K562 (cell line): ENCODE measurements at regions not wholly inside any gene's neighbourhood (a gene's known extent, or its start where the extent isn't known, plus 50 kb on each side); places are given as distances from the start of the nearest gene placed in this dataset.

Experiments
- ATAC-seq: fragments of 200-7000 bp; cut with Tn5 transposase; 3 replicates; pipeline ENCODE4 v1.9.1; 2020; ENCODE audit warnings: moderate library complexity
- BruUV-seq: library from RNA; stranded (reverse); fragments of 400-500 nt; replicated peaks from 2 replicates; lab custom pipeline; 2021; lab: Mats Ljungman, UMichigan
- CTCF ChIA-PET: fragments of 300-600 bp; formaldehyde crosslinking; extraction: SDS; loops from one replicate; lab custom pipeline; 2021; ENCODE audit warnings: low intra/inter-chr PET ratio; lab: Yijun Ruan, JAX
- POLR2A ChIA-PET: fragments of 300-600, 350-650 bp; sonication (Branson Sonifier 250); formaldehyde crosslinking; extraction: SDS; loops from one replicate; lab custom pipeline; 2021; ENCODE audit warnings: antibody characterized with exemption, inconsistent platforms; lab: Yijun Ruan, JAX
- DNase-seq, 4 experiments: peaks; one replicate each; pipeline versions ENCODE4 v3.0.0 to v3.0.0-alpha.2; 2011 to 2018; ENCODE audit warnings: low spot score in 3 of 4, mixed read lengths in 3 of 4; ENCODE audit errors: extremely low read depth in 1 of 4
- FAIRE-seq: peaks from 2 replicates; lab custom pipeline; 2011; peaks lifted over from hg19 to GRCh38; lab: Jason Lieb, UNC
- H2AFZ ChIP-seq: 2 replicates; pipeline ENCODE4 v1.6.0; 2011; ENCODE audit warnings: low read depth, low read length, control low read depth, inconsistent platforms
- H3K27ac ChIP-seq: fragments of 200-600 bp; 3 replicates; pipeline ENCODE4 v1.8.0; 2011; ENCODE audit warnings: low read depth, mild to moderate bottlenecking, control low read depth, inconsistent platforms, low read length, moderate library complexity, mixed read lengths; ENCODE audit errors: extremely low read depth
- H3K27me3 ChIP-seq, 2 experiments: fragments of 300-600 bp in 1 of 2; 2 replicates in 1 of 2; 3 replicates in 1 of 2; pipeline versions ENCODE4 v1.6.0 to v1.8.0; 2011; ENCODE audit warnings: inconsistent platforms in 2 of 2, low read length in 2 of 2, mild to moderate bottlenecking in 1 of 2, mixed read lengths in 1 of 2, moderate library complexity in 1 of 2; ENCODE audit not compliant: control insufficient read depth in 2 of 2, insufficient read depth in 2 of 2
- H3K36me3 ChIP-seq: fragments of 300-600 bp; 3 replicates; pipeline ENCODE4 v1.8.0; 2011; ENCODE audit warnings: mild to moderate bottlenecking, low read length, inconsistent platforms; ENCODE audit not compliant: control insufficient read depth, insufficient read depth
- H3K4me1 ChIP-seq, 2 experiments: fragments of 200-600 bp in 1 of 2; replicated peaks in 1 of 2; 2 replicates in 1 of 2; 3 replicates in 1 of 2; pipeline versions ENCODE4 v1.5.1 to v1.8.0; 2011; ENCODE audit warnings: inconsistent platforms in 2 of 2, low read length in 2 of 2, mild to moderate bottlenecking in 1 of 2, mixed read lengths in 1 of 2, moderate library complexity in 1 of 2; ENCODE audit not compliant: control insufficient read depth in 2 of 2, insufficient read depth in 2 of 2
- H3K4me2 ChIP-seq: 2 replicates; pipeline ENCODE4 v1.6.1; 2011; ENCODE audit warnings: low read length, control low read depth, inconsistent platforms, mixed read lengths; ENCODE audit not compliant: insufficient read depth
- H3K4me3 ChIP-seq: fragments of 200-600 bp; sonication (generic), shearing (Covaris generic); 2 replicates; pipeline ENCODE4 v1.5.1; 2016; ENCODE audit warnings: control low read depth, inconsistent platforms
- H3K79me2 ChIP-seq: fragments of 200-600 bp; 3 replicates; pipeline ENCODE4 v1.8.0; 2011; ENCODE audit warnings: low read length, inconsistent platforms; ENCODE audit not compliant: control insufficient read depth, insufficient read depth
- H3K9ac ChIP-seq, 2 experiments: 2 replicates each; pipeline versions ENCODE4 v1.6.0 to v1.6.1; 2011; ENCODE audit warnings: low read depth in 2 of 2, low read length in 2 of 2, control low read depth in 1 of 2, inconsistent platforms in 1 of 2, mild to moderate bottlenecking in 1 of 2, mixed read lengths in 1 of 2; ENCODE audit not compliant: insufficient read depth in 1 of 2
- H3K9me1 ChIP-seq: one replicate; pipeline ENCODE4 v1.6.0; 2011; ENCODE audit warnings: inconsistent platforms, mild to moderate bottlenecking, low read length, moderate library complexity; ENCODE audit not compliant: control insufficient read depth, insufficient read depth
- H3K9me3 ChIP-seq: replicated peaks from 2 replicates; pipeline ENCODE4 v1.5.1; 2011; ENCODE audit warnings: low read depth, low read length, inconsistent platforms; ENCODE audit not compliant: control insufficient read depth, insufficient read depth
- H4K20me1 ChIP-seq: replicated peaks from 2 replicates; pipeline ENCODE4 v1.6.1; 2011; ENCODE audit warnings: low read length, inconsistent platforms, mixed read lengths; ENCODE audit not compliant: control insufficient read depth, insufficient read depth
- MECOM ChIP-seq: fragments of 250-450 bp; sonication (Bioruptor Pico); IDR thresholded peaks from 2 replicates; pipeline ENCODE4 v1.8.0; 2022; ENCODE audit warnings: inconsistent platforms
- POLR3A ChIP-seq: IDR thresholded peaks from 2 replicates; pipeline ENCODE4 v1.6.1; 2011; ENCODE audit warnings: borderline replicate concordance, mild to moderate bottlenecking, moderate library complexity; ENCODE audit not compliant: insufficient read length, insufficient read depth; ENCODE audit errors: extremely low read depth
- STAG1 ChIP-seq: sonication (generic); formaldehyde crosslinking; IDR thresholded peaks from 2 replicates; pipeline ENCODE4 v1.5.0; 2020; ENCODE audit warnings: missing genetic modification reagents, borderline replicate concordance
- WHSC1 ChIP-seq: IDR thresholded peaks from one replicate; pipeline ENCODE4 v1.6.1; 2012; ENCODE audit warnings: low read length, control low read depth, inconsistent platforms
- ZFP36 ChIP-seq: fragments of 150-350 bp; IDR thresholded peaks from 2 replicates; pipeline ENCODE4 v1.6.1; 2018; ENCODE audit warnings: low read length, low read depth; ENCODE audit not compliant: partially characterized antibody
- ZNF707 ChIP-seq: fragments of 250-450 bp; sonication (Bioruptor Pico); conservative IDR thresholded peaks from 2 replicates; pipeline ENCODE4 v1.8.0; 2022; ENCODE audit warnings: inconsistent platforms, mild to moderate bottlenecking, moderate library complexity
- ZNF76 ChIP-seq: fragments of 250-450 bp; sonication (Bioruptor Pico); IDR thresholded peaks from 2 replicates; pipeline ENCODE4 v1.4.0; 2020; ENCODE audit warnings: mild to moderate bottlenecking, moderate library complexity, borderline replicate concordance
- WGBS: fragments of 100-300 bp; shearing (Covaris generic); methylation state at CpG from one replicate; pipeline ENCODE4 v1.1.6; 2016; ENCODE audit warnings: low coverage, mixed read lengths; ENCODE audit not compliant: insufficient coverage; ENCODE audit errors: missing lambda C conversion rate; 5-methylcytosine and 5-hydroxymethylcytosine counted together
- in situ Hi-C: fragments of 300-500 bp; cut with MboI; formaldehyde crosslinking; loops from 4 replicates; pipeline ENCODE4 v1.15.0; 2018; ENCODE audit warnings: inconsistent platforms, mixed read lengths
- intact Hi-C: fragments of 100-400 bp; cut with micrococcal nuclease; formaldehyde crosslinking; loops from 2 replicates; pipeline ENCODE4 v1.14.2; 2022
- TF ChIP-seq, protein P1 (sequence below), 2 experiments: fragments of 450-650 bp; IDR thresholded peaks; 2 replicates each; pipeline ENCODE4 v1.6.1; 2016
- TF ChIP-seq, protein P2 (sequence below): fragments of 450-650 bp; IDR thresholded peaks from 2 replicates; pipeline ENCODE4 v1.6.1; 2016; ENCODE audit warnings: low read depth, mild to moderate bottlenecking, moderate library complexity
- TF ChIP-seq, protein P3 (sequence below), 2 experiments: fragments of 450-650 bp in 1 of 2; sonication (generic) in 1 of 2; formaldehyde crosslinking in 1 of 2; IDR thresholded peaks in 1 of 2; conservative IDR thresholded peaks in 1 of 2; 2 replicates each; pipeline versions ENCODE4 v1.6.1 to v1.8.1; 2016 to 2023; ENCODE audit warnings: mild to moderate bottlenecking in 2 of 2, moderate library complexity in 2 of 2, inconsistent platforms in 1 of 2, missing genetic modification reagents in 1 of 2
- TF ChIP-seq, protein P4 (sequence below), 2 experiments: fragments of 200-800 bp in 1 of 2; sonication (Bioruptor generic) in 1 of 2; sonication (generic) in 1 of 2; formaldehyde crosslinking in 1 of 2; IDR thresholded peaks in 1 of 2; conservative IDR thresholded peaks in 1 of 2; 2 replicates each; pipeline versions ENCODE4 v1.5.0 to v1.6.1; 2016 to 2020; ENCODE audit warnings: missing compliant biosample characterization in 1 of 2, missing genetic modification characterization in 1 of 2, missing genetic modification reagents in 1 of 2
- TF ChIP-seq, protein P5 (sequence below): fragments of 450-650 bp; IDR thresholded peaks from one replicate; pipeline ENCODE4 v1.6.1; 2018; ENCODE audit warnings: mild to moderate bottlenecking, moderate library complexity; ENCODE audit not compliant: partially characterized antibody

DNA sequence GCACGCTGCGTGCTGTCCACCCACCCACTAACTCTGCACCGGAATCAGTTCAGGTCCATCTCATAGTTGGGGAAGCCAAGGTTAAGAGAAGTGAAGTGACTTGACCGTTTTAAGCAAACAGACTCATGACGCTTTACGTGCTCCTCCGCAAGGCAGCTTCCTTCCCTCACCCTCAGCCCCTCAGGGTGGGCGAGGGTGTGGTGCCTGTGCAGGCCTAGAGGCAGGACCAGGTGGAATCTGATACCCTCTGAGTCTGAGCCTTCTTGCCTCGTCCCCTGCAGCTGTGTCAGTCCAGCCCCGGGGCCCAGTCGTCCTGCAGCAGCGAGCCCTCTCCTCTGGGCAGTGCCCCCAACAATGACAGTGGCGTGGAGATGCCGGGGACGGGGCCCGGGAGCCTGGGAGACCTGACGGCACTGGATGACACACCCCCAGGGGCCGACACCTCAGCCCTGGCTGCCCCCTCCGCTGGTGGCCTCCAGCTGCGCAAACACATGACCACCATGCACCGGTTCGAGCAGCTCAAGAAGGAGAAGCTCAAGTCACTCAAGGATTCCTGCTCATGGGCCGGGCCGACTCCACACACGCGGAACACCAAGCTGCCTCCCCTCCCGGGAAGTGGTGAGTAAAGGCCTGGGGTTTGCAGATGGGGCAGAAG is 250.5 kb downstream of the GLI2 start:
- WGBS = 3% methylated on average over 19 of the region's 27 CpGs
- CTCF ChIA-PET = no interaction called here
- FAIRE-seq (no peak), ATAC-seq (no peak), DNase-seq (no peak)
- H3K27me3 ChIP-seq = peaks cover 6 to 73% of the 10 kb centered on the region in 2 experiments
- no peaks in the 10 kb centered on the region for H3K9me3 ChIP-seq
- no peaks in the 10 kb centered on the region for H3K79me2 ChIP-seq
- H3K27ac ChIP-seq = no peak overlapping the region
- H3K4me1 ChIP-seq = peaks cover 0 to 6% of the 10 kb centered on the region in 2 experiments; a peak in 2 of 5 replicates
- TF ChIP-seq ZNF76 (CRISPR knock-in tag) = no peak
- TF ChIP-seq, protein P1, sequence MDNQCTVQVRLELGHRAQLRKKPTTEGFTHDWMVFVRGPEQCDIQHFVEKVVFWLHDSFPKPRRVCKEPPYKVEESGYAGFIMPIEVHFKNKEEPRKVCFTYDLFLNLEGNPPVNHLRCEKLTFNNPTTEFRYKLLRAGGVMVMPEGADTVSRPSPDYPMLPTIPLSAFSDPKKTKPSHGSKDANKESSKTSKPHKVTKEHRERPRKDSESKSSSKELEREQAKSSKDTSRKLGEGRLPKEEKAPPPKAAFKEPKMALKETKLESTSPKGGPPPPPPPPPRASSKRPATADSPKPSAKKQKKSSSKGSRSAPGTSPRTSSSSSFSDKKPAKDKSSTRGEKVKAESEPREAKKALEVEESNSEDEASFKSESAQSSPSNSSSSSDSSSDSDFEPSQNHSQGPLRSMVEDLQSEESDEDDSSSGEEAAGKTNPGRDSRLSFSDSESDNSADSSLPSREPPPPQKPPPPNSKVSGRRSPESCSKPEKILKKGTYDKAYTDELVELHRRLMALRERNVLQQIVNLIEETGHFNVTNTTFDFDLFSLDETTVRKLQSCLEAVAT (IDR thresholded peaks at IDR 0.05) = no peak
- no peak for TF ChIP-seq POLR3A
- no peak for TF ChIP-seq STAG1 (CRISPR knock-in tag)
- TF ChIP-seq, protein P2, sequence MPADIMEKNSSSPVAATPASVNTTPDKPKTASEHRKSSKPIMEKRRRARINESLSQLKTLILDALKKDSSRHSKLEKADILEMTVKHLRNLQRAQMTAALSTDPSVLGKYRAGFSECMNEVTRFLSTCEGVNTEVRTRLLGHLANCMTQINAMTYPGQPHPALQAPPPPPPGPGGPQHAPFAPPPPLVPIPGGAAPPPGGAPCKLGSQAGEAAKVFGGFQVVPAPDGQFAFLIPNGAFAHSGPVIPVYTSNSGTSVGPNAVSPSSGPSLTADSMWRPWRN = no peak
- TF ChIP-seq, protein P3, sequence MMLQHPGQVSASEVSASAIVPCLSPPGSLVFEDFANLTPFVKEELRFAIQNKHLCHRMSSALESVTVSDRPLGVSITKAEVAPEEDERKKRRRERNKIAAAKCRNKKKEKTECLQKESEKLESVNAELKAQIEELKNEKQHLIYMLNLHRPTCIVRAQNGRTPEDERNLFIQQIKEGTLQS (IDR thresholded peaks at IDR 0.05) = no peak
- TF ChIP-seq, protein P3 (CRISPR knock-in tag; conservative IDR thresholded peaks at IDR 0.05) = no peak
- TF ChIP-seq, protein P4, sequence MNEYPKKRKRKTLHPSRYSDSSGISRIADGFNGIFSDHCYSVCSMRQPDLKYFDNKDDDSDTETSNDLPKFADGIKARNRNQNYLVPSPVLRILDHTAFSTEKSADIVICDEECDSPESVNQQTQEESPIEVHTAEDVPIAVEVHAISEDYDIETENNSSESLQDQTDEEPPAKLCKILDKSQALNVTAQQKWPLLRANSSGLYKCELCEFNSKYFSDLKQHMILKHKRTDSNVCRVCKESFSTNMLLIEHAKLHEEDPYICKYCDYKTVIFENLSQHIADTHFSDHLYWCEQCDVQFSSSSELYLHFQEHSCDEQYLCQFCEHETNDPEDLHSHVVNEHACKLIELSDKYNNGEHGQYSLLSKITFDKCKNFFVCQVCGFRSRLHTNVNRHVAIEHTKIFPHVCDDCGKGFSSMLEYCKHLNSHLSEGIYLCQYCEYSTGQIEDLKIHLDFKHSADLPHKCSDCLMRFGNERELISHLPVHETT (CRISPR knock-in tag; conservative IDR thresholded peaks at IDR 0.05 in 1 of 2, IDR thresholded peaks at IDR 0.05 in 1 of 2) = no peak
- TF ChIP-seq ZNF707 (CRISPR knock-in tag) = no peak
- TF ChIP-seq, protein P5, sequence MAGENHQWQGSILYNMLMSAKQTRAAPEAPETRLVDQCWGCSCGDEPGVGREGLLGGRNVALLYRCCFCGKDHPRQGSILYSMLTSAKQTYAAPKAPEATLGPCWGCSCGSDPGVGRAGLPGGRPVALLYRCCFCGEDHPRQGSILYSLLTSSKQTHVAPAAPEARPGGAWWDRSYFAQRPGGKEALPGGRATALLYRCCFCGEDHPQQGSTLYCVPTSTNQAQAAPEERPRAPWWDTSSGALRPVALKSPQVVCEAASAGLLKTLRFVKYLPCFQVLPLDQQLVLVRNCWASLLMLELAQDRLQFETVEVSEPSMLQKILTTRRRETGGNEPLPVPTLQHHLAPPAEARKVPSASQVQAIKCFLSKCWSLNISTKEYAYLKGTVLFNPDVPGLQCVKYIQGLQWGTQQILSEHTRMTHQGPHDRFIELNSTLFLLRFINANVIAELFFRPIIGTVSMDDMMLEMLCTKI = no peak
- TF ChIP-seq ZFP36 = no peak
- no peak for TF ChIP-seq MECOM (CRISPR knock-in tag)
- TF ChIP-seq WHSC1 = no peak
- peaks cover 2% of the 10 kb centered on the region for H3K9me1 ChIP-seq
- POLR2A ChIA-PET = interaction anchor here (1.0 kb wide), 1 partner anchor 11 kb away, joined by 4 read pairs; no protein-coding TSS in a partner anchor
- no peak overlapping the region for H3K9ac ChIP-seq
- peaks cover 13% of the 10 kb centered on the region; the same call in 1 of the 2 replicates for H4K20me1 ChIP-seq
- in situ Hi-C loops (no loop called here), intact Hi-C loops (no loop called here)
- no peak overlapping the region for H2AFZ ChIP-seq
- no peak overlapping the region for H3K4me3 ChIP-seq
- no peak overlapping the region for H3K4me2 ChIP-seq
- no TSS peak for BruUV-seq
- no peaks in the 10 kb centered on the region for H3K36me3 ChIP-seq
